ENCODE measurements at regions not wholly inside any gene's neighbourhood (a gene's known extent, or its start where the extent isn't known, plus 50 kb on each side); places are given as distances from the start of the nearest gene placed in this dataset.

DNA sequence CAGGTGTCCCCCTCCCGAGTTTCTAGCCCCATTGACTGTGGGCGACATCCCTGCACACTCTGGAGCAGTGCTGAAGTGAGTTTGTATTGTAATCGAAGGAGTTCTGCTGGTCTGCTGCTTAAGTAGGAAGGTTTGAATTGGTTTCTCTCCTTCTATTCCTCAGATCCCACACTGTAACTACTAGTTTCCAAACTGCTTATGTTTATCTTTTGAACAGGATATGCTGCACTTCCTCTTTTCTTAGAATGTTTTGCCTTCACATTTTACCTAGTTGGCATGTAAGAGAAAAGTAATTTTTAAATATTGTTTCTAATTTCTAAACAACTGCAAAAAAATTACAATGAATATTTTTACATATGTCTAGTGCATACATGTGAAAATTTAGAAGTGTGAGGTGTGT lies 511.8 kb downstream of the KLF12 start:
- intact Hi-C loops (cut with micrococcal nuclease) = no loop called here
- H3K4me3 Mint-ChIP-seq = no peak overlapping the region
- ATAC-seq = no peak
- CTCF ChIA-PET = interaction anchor here (1.4 kb wide), 1 partner anchor 9 kb away, joined by 3 read pairs; no protein-coding TSS in a partner anchor
- no peak overlapping the region for H3K27ac Mint-ChIP-seq
- no peaks in the 10 kb centered on the region for H3K9me3 Mint-ChIP-seq
- H3K27me3 Mint-ChIP-seq = no peaks in the 10 kb centered on the region
- TF ChIP-seq, protein P1, sequence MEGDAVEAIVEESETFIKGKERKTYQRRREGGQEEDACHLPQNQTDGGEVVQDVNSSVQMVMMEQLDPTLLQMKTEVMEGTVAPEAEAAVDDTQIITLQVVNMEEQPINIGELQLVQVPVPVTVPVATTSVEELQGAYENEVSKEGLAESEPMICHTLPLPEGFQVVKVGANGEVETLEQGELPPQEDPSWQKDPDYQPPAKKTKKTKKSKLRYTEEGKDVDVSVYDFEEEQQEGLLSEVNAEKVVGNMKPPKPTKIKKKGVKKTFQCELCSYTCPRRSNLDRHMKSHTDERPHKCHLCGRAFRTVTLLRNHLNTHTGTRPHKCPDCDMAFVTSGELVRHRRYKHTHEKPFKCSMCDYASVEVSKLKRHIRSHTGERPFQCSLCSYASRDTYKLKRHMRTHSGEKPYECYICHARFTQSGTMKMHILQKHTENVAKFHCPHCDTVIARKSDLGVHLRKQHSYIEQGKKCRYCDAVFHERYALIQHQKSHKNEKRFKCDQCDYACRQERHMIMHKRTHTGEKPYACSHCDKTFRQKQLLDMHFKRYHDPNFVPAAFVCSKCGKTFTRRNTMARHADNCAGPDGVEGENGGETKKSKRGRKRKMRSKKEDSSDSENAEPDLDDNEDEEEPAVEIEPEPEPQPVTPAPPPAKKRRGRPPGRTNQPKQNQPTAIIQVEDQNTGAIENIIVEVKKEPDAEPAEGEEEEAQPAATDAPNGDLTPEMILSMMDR (IDR thresholded peaks at IDR 0.05) = no peak
- DNase-seq = no peak
- H3K4me1 Mint-ChIP-seq (ENCODE audit: low read depth) = peaks cover 32% of the 10 kb centered on the region
- H3K36me3 Mint-ChIP-seq (ENCODE audit: low read depth) = no peaks in the 10 kb centered on the region
- POLR2A ChIA-PET = interaction anchor here (0.6 kb wide), 1 partner anchor 241 kb away, joined by 4 read pairs; no protein-coding TSS in a partner anchor

DNA sequence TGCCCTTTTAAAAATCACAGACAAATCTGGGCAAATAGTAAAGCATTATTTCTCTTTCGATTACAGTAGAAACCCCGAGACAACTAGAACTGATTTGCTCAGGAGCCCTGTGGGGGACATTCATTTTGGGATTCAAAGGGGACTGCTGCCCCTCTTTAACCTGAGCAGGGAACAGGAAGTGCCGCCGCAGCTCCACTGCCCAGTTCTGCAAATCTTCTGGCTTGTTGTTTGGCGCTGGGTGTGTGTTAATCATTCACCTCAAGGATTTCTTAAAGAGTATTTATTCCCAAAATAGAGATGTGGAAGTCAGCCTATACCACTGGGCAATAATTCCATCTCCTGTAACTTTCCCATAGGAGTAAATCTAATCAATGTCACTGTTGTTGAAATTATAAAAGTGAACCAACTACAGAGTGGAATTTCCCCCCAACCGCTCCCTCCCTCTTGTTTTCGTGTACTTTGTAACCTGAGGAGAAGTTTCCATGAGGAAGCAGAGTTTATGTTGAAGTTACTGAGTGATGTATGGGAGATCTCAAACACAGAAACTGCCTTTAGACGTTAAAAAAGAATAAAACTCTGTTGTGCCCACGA lies 515.8 kb downstream of the KLF12 start:
- no peak for DNase-seq
- no peak for ATAC-seq
- H3K27ac Mint-ChIP-seq = no peak overlapping the region
- ChIA-PET POLR2A (no interaction called here), CTCF (no interaction called here)
- no peaks in the 10 kb centered on the region for H3K36me3 Mint-ChIP-seq (ENCODE audit: low read depth)
- intact Hi-C loops (cut with micrococcal nuclease) = no loop called here
- no peaks in the 10 kb centered on the region for H3K27me3 Mint-ChIP-seq
- peaks cover 1% of the 10 kb centered on the region for H3K9me3 Mint-ChIP-seq
- TF ChIP-seq, protein P1 (IDR thresholded peaks at IDR 0.05) = no peak
- H3K4me3 Mint-ChIP-seq = no peak overlapping the region
- peaks cover 14% of the 10 kb centered on the region for H3K4me1 Mint-ChIP-seq (ENCODE audit: low read depth)

GRCh38 chr13:73616861-73617260 lies 517.3 kb downstream of the KLF12 start:
- Mint-ChIP-seq H3K27me3 (no peaks in the 10 kb centered on the region), H3K4me1 (ENCODE audit: low read depth) (peaks cover 3% of the 10 kb centered on the region), H3K36me3 (ENCODE audit: low read depth) (no peaks in the 10 kb centered on the region), H3K4me3 (no peak overlapping the region), H3K27ac (no peak overlapping the region), H3K9me3 (peaks cover 1% of the 10 kb centered on the region)
- ATAC-seq (no peak), DNase-seq (no peak)
- intact Hi-C loops (cut with micrococcal nuclease) = no loop called here
- TF ChIP-seq, protein P1 (IDR thresholded peaks at IDR 0.05) = no peak
- CTCF ChIA-PET = no interaction called here
- POLR2A ChIA-PET = no interaction called here

GRCh38 chr13:73610799-73611592 lies 523.2 kb downstream of the KLF12 start:
- H3K27ac Mint-ChIP-seq = no peak overlapping the region
- DNase-seq (no peak), ATAC-seq (no peak)
- ChIA-PET POLR2A (no interaction called here), CTCF (interaction anchor here (1.2 to 2.4 kb wide), 2 partner anchors 15 to 40 kb away, joined by 3 to 5 read pairs; no protein-coding TSS in a partner anchor)
- TF ChIP-seq, protein P1 (IDR thresholded peaks at IDR 0.05) = no peak
- H3K9me3 Mint-ChIP-seq = peaks cover 1% of the 10 kb centered on the region
- H3K36me3 Mint-ChIP-seq (ENCODE audit: low read depth) = no peaks in the 10 kb centered on the region
- no peaks in the 10 kb centered on the region for H3K4me1 Mint-ChIP-seq (ENCODE audit: low read depth)
- no peak overlapping the region for H3K4me3 Mint-ChIP-seq
- no peaks in the 10 kb centered on the region for H3K27me3 Mint-ChIP-seq
- intact Hi-C loops (cut with micrococcal nuclease) = no loop called here
